ENCODE measurements at regions not wholly inside any gene's neighbourhood (a gene's known extent, or its start where the extent isn't known, plus 50 kb on each side); places are given as distances from the start of the nearest gene placed in this dataset.

DNA sequence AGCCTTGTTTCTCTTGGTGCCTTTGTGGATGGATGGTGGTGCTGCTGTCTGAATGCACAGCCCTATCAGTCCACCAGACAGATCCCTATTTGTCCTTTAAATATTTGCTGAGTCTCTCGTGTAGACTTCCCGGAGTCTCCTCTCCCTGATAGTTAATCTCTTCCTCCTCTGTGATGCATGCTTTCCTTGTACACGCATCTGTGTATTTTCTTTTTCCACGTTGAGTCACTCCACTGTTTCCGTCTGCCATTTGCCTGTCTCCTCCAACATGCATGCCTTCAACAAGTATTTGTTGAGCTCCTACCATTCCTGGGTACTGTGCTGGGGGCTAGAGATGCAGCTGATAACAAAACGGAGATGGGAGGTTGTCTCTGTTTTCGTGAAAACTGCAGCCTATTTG is 282.6 kb downstream of the HAPSTR1 start:
- ATAC-seq (no peak), DNase-seq (no peak)
- H3K36me3 ChIP-seq, result no peaks in the 10 kb centered on the region
- intact Hi-C loops (cut with DNase I), result no loop called here
- H3K4me1 ChIP-seq, result no peaks in the 10 kb centered on the region
- H3K27me3 ChIP-seq, result no peaks in the 10 kb centered on the region
- H3K9me3 ChIP-seq, result no peaks in the 10 kb centered on the region
- TF ChIP-seq, protein P1, sequence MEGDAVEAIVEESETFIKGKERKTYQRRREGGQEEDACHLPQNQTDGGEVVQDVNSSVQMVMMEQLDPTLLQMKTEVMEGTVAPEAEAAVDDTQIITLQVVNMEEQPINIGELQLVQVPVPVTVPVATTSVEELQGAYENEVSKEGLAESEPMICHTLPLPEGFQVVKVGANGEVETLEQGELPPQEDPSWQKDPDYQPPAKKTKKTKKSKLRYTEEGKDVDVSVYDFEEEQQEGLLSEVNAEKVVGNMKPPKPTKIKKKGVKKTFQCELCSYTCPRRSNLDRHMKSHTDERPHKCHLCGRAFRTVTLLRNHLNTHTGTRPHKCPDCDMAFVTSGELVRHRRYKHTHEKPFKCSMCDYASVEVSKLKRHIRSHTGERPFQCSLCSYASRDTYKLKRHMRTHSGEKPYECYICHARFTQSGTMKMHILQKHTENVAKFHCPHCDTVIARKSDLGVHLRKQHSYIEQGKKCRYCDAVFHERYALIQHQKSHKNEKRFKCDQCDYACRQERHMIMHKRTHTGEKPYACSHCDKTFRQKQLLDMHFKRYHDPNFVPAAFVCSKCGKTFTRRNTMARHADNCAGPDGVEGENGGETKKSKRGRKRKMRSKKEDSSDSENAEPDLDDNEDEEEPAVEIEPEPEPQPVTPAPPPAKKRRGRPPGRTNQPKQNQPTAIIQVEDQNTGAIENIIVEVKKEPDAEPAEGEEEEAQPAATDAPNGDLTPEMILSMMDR (IDR thresholded peaks at IDR 0.05), result no peak
- no peak overlapping the region for H3K4me3 ChIP-seq
- no peak overlapping the region for H3K27ac ChIP-seq

DNA sequence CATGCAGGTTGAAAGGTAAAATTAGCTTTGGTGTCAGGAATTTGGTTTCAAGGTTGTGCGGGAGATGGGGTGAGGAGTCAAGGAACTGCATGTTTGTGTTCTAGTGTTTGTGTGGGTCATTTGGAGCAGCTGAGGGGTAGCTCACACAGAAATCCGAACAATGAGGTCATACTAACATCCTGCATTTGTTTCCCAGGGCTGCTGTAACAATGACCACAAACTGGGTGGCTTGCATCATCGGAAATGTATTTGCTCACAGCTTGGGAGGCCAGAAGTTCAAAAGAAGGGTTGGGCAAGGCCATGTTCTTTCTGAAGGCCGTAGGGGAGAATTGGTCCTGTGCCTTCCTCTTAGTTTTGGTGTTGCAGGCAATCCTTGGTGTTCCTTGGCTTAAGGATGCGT is 287.4 kb downstream of the HAPSTR1 start:
- Histone ChIP-seq H3K4me1 (no peaks in the 10 kb centered on the region), H3K27me3 (no peaks in the 10 kb centered on the region), H3K4me3 (no peak overlapping the region), H3K36me3 (no peaks in the 10 kb centered on the region), H3K9me3 (no peaks in the 10 kb centered on the region), H3K27ac (no peak overlapping the region)
- DNase-seq (no peak), ATAC-seq (peak; percentile 20)
- intact Hi-C loops (cut with DNase I), result no loop called here
- TF ChIP-seq, protein P1 (IDR thresholded peaks at IDR 0.05), result no peak

GRCh38 chr16:9380221-9380620 is 288.8 kb downstream of the HAPSTR1 start:
- no peak for DNase-seq
- no peak overlapping the region for H3K4me3 ChIP-seq
- H3K36me3 ChIP-seq, result no peaks in the 10 kb centered on the region
- TF ChIP-seq, protein P1 (IDR thresholded peaks at IDR 0.05), result no peak
- H3K9me3 ChIP-seq, result no peaks in the 10 kb centered on the region
- no peak for ATAC-seq
- no peaks in the 10 kb centered on the region for H3K27me3 ChIP-seq
- H3K27ac ChIP-seq, result no peak overlapping the region
- H3K4me1 ChIP-seq, result no peaks in the 10 kb centered on the region
- intact Hi-C loops (cut with DNase I), result no loop called here

DNA sequence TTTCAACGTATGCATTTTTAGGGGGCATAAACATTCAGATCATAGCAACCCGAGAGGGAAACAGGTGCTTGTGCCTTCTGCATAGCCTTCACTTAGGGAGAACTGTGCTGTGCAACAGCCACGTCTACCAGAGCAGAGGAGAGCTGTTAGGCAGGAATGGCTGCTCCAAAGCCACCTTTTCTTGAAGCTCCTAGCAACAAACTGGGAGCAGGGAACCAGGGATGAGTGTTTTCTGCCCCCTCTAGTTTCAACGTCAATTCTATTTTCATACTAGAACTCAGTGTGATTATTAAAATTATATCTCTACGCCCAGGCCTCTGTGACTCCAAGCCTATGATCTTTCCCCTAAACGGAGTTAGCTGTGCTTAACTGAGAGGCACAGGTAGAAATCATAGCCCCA is 290.0 kb downstream of the HAPSTR1 start:
- no peak overlapping the region for H3K4me3 ChIP-seq
- no peaks in the 10 kb centered on the region for H3K9me3 ChIP-seq
- H3K36me3 ChIP-seq, result no peaks in the 10 kb centered on the region
- ATAC-seq, result no peak
- H3K27me3 ChIP-seq, result no peaks in the 10 kb centered on the region
- H3K4me1 ChIP-seq, result no peaks in the 10 kb centered on the region
- DNase-seq, result no peak
- H3K27ac ChIP-seq, result no peak overlapping the region
- TF ChIP-seq, protein P1 (IDR thresholded peaks at IDR 0.05), result no peak
- intact Hi-C loops (cut with DNase I), result no loop called here

DNA sequence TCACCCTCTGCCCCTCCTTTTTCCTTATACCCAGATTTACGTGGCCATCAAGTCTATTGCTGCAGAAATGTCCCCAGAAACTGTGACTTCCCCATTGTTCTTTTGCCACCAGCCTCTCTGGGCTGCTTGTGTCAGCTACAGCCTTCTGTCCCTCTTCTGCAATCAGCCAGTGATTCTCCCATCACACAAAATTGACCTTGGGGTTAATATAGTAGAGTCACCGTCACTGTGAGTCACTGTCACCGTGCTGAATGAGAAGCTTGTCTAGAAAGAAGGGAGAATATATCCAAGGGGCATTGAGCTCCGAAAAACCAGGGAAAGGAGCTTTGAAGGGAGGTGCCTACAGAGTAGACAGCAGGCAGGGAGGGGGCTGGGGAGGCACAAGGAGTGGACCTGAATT is 290.5 kb downstream of the HAPSTR1 start:
- ATAC-seq (no peak), DNase-seq (no peak)
- H3K27ac ChIP-seq, result no peak overlapping the region
- no peaks in the 10 kb centered on the region for H3K36me3 ChIP-seq
- H3K9me3 ChIP-seq, result no peaks in the 10 kb centered on the region
- H3K4me3 ChIP-seq, result no peak overlapping the region
- no peaks in the 10 kb centered on the region for H3K4me1 ChIP-seq
- TF ChIP-seq, protein P1 (IDR thresholded peaks at IDR 0.05), result no peak
- intact Hi-C loops (cut with DNase I), result no loop called here
- no peaks in the 10 kb centered on the region for H3K27me3 ChIP-seq

- no peak for DNase-seq
- H3K4me3 ChIP-seq, result no peak overlapping the region
- TF ChIP-seq, protein P1 (IDR thresholded peaks at IDR 0.05), result no peak
- no peaks in the 10 kb centered on the region for H3K36me3 ChIP-seq
- ATAC-seq, result no peak
- no peak overlapping the region for H3K27ac ChIP-seq
- no peaks in the 10 kb centered on the region for H3K27me3 ChIP-seq
- peaks cover 4% of the 10 kb centered on the region for H3K9me3 ChIP-seq
- intact Hi-C loops (cut with DNase I), result no loop called here
- no peaks in the 10 kb centered on the region for H3K4me1 ChIP-seq
Observed at GRCh38 chr16:9383281-9383680, 291.8 kb downstream of the HAPSTR1 start.
